Esophagus squamous epithelium (tissue), 4 donors: ENCODE measurements at regions not wholly inside any gene's neighbourhood (a gene's known extent, or its start where the extent isn't known, plus 50 kb on each side); places are given as distances from the start of the nearest gene placed in this dataset.
"Not testable (repeated sequence)": the region's sequence is repeated elsewhere in the genome, so short reads cannot be mapped to it uniquely, and the experiment has no call there.

ENCODE experiments used
- CTCF ChIP-seq, 6 experiments: fragments of 450-650 bp in 4 of 6; fragments of 200-600 bp in 2 of 6; sonication (generic) in 2 of 6; IDR thresholded peaks; one replicate each; pipeline ENCODE4 v1.5.1; 2016 to 2019; ENCODE audit warnings: antibody characterized with exemption in 6 of 6, mild to moderate bottlenecking in 4 of 6, moderate library complexity in 4 of 6
- POLR2A ChIP-seq, 4 donors: fragments of 450-650 bp; IDR thresholded peaks; one replicate each; pipeline ENCODE4 v1.6.1; 2017; ENCODE audit warnings: antibody characterized with exemption in 4 of 4, mild to moderate bottlenecking in 4 of 4, moderate library complexity in 3 of 4

DNA sequence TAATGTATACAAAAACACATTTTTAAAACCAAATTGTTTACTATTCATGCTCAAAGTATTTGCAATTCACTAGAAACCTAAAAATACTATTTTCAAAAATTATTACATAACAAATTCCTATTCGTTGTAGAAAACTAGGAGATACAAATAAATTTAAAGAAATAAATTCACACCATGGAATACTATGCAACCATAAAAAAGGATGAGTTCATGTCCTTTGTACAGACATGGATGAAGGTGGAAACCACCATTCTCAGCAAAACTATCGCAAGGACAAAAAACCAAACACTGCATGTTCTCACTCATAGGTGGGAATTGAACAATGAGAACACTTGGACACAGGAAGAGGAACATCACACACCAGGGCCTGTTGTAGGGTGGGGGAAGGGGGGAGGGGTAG is 201.2 kb upstream of the MCHR2 start:
- TF ChIP-seq CTCF, POLR2A (IDR thresholded peaks at IDR 0.05): not testable (repeated sequence)
